ENCODE measurements at regions not wholly inside any gene's neighbourhood (a gene's known extent, or its start where the extent isn't known, plus 50 kb on each side); places are given as distances from the start of the nearest gene placed in this dataset.

- ChIA-PET POLR2A (no interaction called here), CTCF (no interaction called here)
- no peak for DNase-seq (ENCODE audit: low read depth, low spot score)
- no peak for ATAC-seq
- no peaks in the 10 kb centered on the region for H3K27me3 ChIP-seq (ENCODE audit: control insufficient read depth, insufficient read depth, low read length)
- in situ Hi-C loops (cut with HindIII; ENCODE audit: low pct_unique_long_range_greater_than_20kb, low sequenced_read_pairs), result no loop called here
- H3K9me3 ChIP-seq (ENCODE audit: control insufficient read depth, insufficient read depth, low read depth, low read length), result no peaks in the 10 kb centered on the region
- TF ChIP-seq TCF7L2 (IDR thresholded peaks at IDR 0.05; ENCODE audit: low read depth, low read length), result no peak
- TF ChIP-seq, protein P1, sequence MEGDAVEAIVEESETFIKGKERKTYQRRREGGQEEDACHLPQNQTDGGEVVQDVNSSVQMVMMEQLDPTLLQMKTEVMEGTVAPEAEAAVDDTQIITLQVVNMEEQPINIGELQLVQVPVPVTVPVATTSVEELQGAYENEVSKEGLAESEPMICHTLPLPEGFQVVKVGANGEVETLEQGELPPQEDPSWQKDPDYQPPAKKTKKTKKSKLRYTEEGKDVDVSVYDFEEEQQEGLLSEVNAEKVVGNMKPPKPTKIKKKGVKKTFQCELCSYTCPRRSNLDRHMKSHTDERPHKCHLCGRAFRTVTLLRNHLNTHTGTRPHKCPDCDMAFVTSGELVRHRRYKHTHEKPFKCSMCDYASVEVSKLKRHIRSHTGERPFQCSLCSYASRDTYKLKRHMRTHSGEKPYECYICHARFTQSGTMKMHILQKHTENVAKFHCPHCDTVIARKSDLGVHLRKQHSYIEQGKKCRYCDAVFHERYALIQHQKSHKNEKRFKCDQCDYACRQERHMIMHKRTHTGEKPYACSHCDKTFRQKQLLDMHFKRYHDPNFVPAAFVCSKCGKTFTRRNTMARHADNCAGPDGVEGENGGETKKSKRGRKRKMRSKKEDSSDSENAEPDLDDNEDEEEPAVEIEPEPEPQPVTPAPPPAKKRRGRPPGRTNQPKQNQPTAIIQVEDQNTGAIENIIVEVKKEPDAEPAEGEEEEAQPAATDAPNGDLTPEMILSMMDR (IDR thresholded peaks at IDR 0.05), result no peak
- H3K4me3 ChIP-seq (ENCODE audit: low read depth in 2 of 2, low read length in 2 of 2), result no peak overlapping the region
- no peaks in the 10 kb centered on the region for H3K36me3 ChIP-seq (ENCODE audit: control insufficient read depth, insufficient read depth, low read length)
- intact Hi-C loops (cut with micrococcal nuclease; ENCODE audit: unreplicated experiment), result no loop called here
- no peaks in the 10 kb centered on the region for H3K4me1 ChIP-seq (ENCODE audit: control insufficient read depth, insufficient read depth, low read length)
- no peak overlapping the region for H3K27ac ChIP-seq (ENCODE audit: low read length)
- BruUV-seq (replicated peaks), result no TSS peak
Observed at GRCh38 chr11:130992788-130993187, 76.5 kb upstream of the SNX19 start.

DNA sequence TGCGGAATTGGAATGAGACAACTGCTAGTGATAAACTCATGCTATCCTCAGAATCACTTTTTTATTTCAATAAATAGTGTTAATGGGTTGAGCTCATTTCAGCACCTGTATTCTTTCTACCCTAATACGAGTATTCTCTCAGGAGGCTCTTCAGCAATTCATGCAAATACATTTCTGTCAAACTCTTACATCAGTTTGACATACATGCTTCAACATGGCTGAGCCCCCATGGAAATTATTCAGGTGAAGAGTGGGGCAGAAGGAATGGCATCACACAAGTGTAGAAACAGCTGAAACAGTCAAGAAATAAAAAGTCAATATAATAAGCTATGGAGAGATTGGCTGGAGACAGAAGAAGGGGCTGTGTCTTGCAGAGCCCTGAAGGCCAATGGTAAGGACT, 77.8 kb upstream of the SNX19 start:
- intact Hi-C loops (cut with micrococcal nuclease; ENCODE audit: unreplicated experiment) (no loop called here), in situ Hi-C loops (cut with HindIII; ENCODE audit: low pct_unique_long_range_greater_than_20kb, low sequenced_read_pairs) (no loop called here)
- H3K27ac ChIP-seq (ENCODE audit: low read length), result no peak overlapping the region
- DNase-seq (ENCODE audit: low read depth, low spot score), result no peak
- no peaks in the 10 kb centered on the region for H3K4me1 ChIP-seq (ENCODE audit: control insufficient read depth, insufficient read depth, low read length)
- TF ChIP-seq, protein P2, sequence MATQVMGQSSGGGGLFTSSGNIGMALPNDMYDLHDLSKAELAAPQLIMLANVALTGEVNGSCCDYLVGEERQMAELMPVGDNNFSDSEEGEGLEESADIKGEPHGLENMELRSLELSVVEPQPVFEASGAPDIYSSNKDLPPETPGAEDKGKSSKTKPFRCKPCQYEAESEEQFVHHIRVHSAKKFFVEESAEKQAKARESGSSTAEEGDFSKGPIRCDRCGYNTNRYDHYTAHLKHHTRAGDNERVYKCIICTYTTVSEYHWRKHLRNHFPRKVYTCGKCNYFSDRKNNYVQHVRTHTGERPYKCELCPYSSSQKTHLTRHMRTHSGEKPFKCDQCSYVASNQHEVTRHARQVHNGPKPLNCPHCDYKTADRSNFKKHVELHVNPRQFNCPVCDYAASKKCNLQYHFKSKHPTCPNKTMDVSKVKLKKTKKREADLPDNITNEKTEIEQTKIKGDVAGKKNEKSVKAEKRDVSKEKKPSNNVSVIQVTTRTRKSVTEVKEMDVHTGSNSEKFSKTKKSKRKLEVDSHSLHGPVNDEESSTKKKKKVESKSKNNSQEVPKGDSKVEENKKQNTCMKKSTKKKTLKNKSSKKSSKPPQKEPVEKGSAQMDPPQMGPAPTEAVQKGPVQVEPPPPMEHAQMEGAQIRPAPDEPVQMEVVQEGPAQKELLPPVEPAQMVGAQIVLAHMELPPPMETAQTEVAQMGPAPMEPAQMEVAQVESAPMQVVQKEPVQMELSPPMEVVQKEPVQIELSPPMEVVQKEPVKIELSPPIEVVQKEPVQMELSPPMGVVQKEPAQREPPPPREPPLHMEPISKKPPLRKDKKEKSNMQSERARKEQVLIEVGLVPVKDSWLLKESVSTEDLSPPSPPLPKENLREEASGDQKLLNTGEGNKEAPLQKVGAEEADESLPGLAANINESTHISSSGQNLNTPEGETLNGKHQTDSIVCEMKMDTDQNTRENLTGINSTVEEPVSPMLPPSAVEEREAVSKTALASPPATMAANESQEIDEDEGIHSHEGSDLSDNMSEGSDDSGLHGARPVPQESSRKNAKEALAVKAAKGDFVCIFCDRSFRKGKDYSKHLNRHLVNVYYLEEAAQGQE (IDR thresholded peaks at IDR 0.05; ENCODE audit: insufficient read depth in 1 of 2, low read depth in 2 of 2, low read length in 1 of 2), result no peak
- no peak for TF ChIP-seq TCF7L2 (IDR thresholded peaks at IDR 0.05; ENCODE audit: low read depth, low read length)
- CTCF ChIA-PET, result interaction anchor here (0.5 kb wide), 1 partner anchor 1383 kb away, joined by 3 read pairs; no protein-coding TSS in a partner anchor
- no peak for ATAC-seq
- H3K9me3 ChIP-seq (ENCODE audit: control insufficient read depth, insufficient read depth, low read depth, low read length), result no peaks in the 10 kb centered on the region
- no peak overlapping the region for H3K4me3 ChIP-seq (ENCODE audit: low read depth in 2 of 2, low read length in 2 of 2)
- POLR2A ChIA-PET, result no interaction called here
- no peaks in the 10 kb centered on the region for H3K27me3 ChIP-seq (ENCODE audit: control insufficient read depth, insufficient read depth, low read length)
- no TSS peak for BruUV-seq (replicated peaks)
- H3K36me3 ChIP-seq (ENCODE audit: control insufficient read depth, insufficient read depth, low read length), result no peaks in the 10 kb centered on the region

DNA sequence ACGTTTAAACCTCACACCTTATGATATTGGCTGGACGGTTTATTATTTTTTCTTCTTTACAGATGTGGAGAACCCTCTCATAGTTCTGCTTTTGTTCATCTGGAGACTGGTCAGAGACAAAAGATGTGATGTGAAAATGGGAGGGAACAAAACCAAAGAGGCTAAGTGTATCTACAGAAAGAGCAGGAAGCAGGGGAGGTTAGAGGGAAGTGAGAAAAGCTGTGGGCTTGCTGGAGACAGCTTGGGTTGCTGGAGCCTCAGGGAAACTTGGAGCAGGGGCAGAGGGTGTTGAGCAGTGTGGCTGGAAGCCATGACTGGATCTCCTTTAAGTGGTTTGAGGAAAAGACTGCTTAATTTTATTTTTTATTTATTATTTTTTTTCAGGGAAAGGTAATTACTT, 79.0 kb upstream of the SNX19 start:
- Histone ChIP-seq H3K9me3 (ENCODE audit: control insufficient read depth, insufficient read depth, low read depth, low read length) (no peaks in the 10 kb centered on the region), H3K4me1 (ENCODE audit: control insufficient read depth, insufficient read depth, low read length) (no peaks in the 10 kb centered on the region), H3K36me3 (ENCODE audit: control insufficient read depth, insufficient read depth, low read length) (no peaks in the 10 kb centered on the region), H3K4me3 (ENCODE audit: low read depth in 2 of 2, low read length in 2 of 2) (no peak overlapping the region), H3K27me3 (ENCODE audit: control insufficient read depth, insufficient read depth, low read length) (no peaks in the 10 kb centered on the region), H3K27ac (ENCODE audit: low read length) (no peak overlapping the region)
- BruUV-seq (replicated peaks), result no TSS peak
- in situ Hi-C loops (cut with HindIII; ENCODE audit: low pct_unique_long_range_greater_than_20kb, low sequenced_read_pairs) (no loop called here), intact Hi-C loops (cut with micrococcal nuclease; ENCODE audit: unreplicated experiment) (no loop called here)
- POLR2A ChIA-PET, result no interaction called here
- TF ChIP-seq, protein P2 (IDR thresholded peaks at IDR 0.05; ENCODE audit: insufficient read depth in 1 of 2, low read depth in 2 of 2, low read length in 1 of 2), result no peak
- TF ChIP-seq TCF7L2 (IDR thresholded peaks at IDR 0.05; ENCODE audit: low read depth, low read length) (no peak), POLR2AphosphoS5 (IDR thresholded peaks at IDR 0.05; ENCODE audit: low read depth, low read length) (no peak), SIN3A (IDR thresholded peaks at IDR 0.05; ENCODE audit: borderline replicate concordance, insufficient read depth, low read depth, low read length) (no peak)
- TF ChIP-seq, protein P1 (IDR thresholded peaks at IDR 0.05), result no peak
- DNase-seq (ENCODE audit: low read depth, low spot score), result no peak
- CTCF ChIA-PET, result no interaction called here
- no peak for ATAC-seq
